Psoas muscle (tissue), 7 donors: ENCODE measurements at regions not wholly inside any gene's neighbourhood (a gene's known extent, or its start where the extent isn't known, plus 50 kb on each side); places are given as distances from the start of the nearest gene placed in this dataset.

ENCODE experiments used
- ATAC-seq, 4 donors: fragments of 200-7000 bp; cut with Tn5 transposase; one replicate each; pipeline ENCODE4 v1.9.1; 2020; ENCODE audit warnings: moderate library complexity in 3 of 4, mild to moderate bottlenecking in 2 of 4
- DNase-seq, 2 donors: peaks; one replicate each; pipeline ENCODE4 v3.0.0-alpha.2; 2020
- H3K27ac ChIP-seq: fragments of 200-600 bp; one replicate; pipeline ENCODE4 v1.8.0; 2022
- H3K27me3 ChIP-seq, 3 donors: fragments of 200-600 bp in 1 of 3; one replicate each; pipeline versions ENCODE4 v1.6.1 to v1.8.0; 2013 to 2022; ENCODE audit warnings: low read length in 2 of 3, mild to moderate bottlenecking in 2 of 3, moderate library complexity in 1 of 3; ENCODE audit not compliant: insufficient read depth in 3 of 3
- H3K36me3 ChIP-seq, 2 donors: fragments of 200-600 bp in 1 of 2; one replicate each; pipeline versions ENCODE4 v1.6.1 to v1.8.0; 2013 to 2022; ENCODE audit warnings: low read depth in 1 of 2, mild to moderate bottlenecking in 1 of 2, moderate library complexity in 1 of 2; ENCODE audit not compliant: insufficient read depth in 1 of 2
- H3K4me1 ChIP-seq: fragments of 200-600 bp; one replicate; pipeline ENCODE4 v1.8.0; 2022
- H3K4me3 ChIP-seq: fragments of 200-600 bp; one replicate; pipeline ENCODE4 v1.8.0; 2022; ENCODE audit warnings: mild to moderate bottlenecking
- H3K9me3 ChIP-seq: fragments of 200-600 bp; one replicate; pipeline ENCODE4 v1.8.0; 2022
- CTCF ChIP-seq: fragments of 200-600 bp; IDR thresholded peaks from one replicate; pipeline ENCODE4 v1.8.0; 2022; ENCODE audit warnings: antibody characterized with exemption
- whole genome bisulfite sequencing, 3 donors: extraction: QIAGEN DNeasy Blood & Tissue Kit; methylation state at CpG; one replicate each; pipeline versions ENCODE4 v1.1.6 to v1.1.7; 2013; 5-methylcytosine and 5-hydroxymethylcytosine counted together
- intact Hi-C, 2 donors: fragments of 100-400 bp; cut with DNase I; formaldehyde crosslinking; loops; one replicate each; pipeline versions ENCODE4 v1.11.0 to v1.14.2; 2022
- donor health status: healthy with polysubstance abuse.
- donor health status: DM: no; HTN: no; CAD: no; lungs with moderate emphysema.
- donor health status: Bipolar disorder and iron deficiency.
- donor health status: healthy.
- donor health status: DM: yes; HTN: yes; CAD: no.
- donor health status: DM: no; HTN: no; CAD: no.
- donor health status: DM: yes; HTN: yes; CAD: no.

- no peaks in the 10 kb centered on the region for H3K9me3 ChIP-seq
- H3K4me1 ChIP-seq: peaks cover 10% of the 10 kb centered on the region
- ATAC-seq (peak; percentile 69 to 95 (median 92)), DNase-seq (peak; percentile 58 to 78)
- WGBS, 3 donors: 20 to 28% (median 22%) methylated on average over 15 of the region's 15 CpGs
- no peak for TF ChIP-seq CTCF
- no peak overlapping the region for H3K4me3 ChIP-seq
- no peaks in the 10 kb centered on the region for H3K36me3 ChIP-seq
- intact Hi-C loops: no loop called here
- peaks cover 0 to 14% (median 6%) of the 10 kb centered on the region in 3 donors for H3K27me3 ChIP-seq
- H3K27ac ChIP-seq: no peak overlapping the region
Measured at GRCh38 chr5:73274881-73275663, 102.1 kb downstream of the TMEM174 start.

DNA sequence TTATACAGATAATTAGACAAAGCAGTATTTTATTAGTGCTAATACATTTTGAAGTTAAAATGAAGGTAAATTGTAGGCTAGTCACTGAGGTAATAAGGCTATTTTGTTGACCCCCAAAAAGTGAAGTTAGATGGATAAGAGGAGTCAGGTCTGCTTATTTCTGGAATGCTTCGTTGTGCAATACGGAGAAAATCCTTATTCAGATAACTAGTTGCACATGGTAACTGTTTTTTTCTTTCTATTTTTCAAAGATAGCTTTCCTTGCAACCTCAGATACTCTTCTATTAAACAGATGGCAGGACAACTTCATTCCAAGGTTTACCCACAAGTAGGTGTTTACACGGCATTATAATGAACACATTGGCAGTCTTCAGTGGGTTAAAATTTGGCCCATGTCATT, 101.1 kb downstream of the TMEM174 start:
- DNase-seq: no peak
- intact Hi-C loops: no loop called here
- Histone ChIP-seq H3K4me3 (no peak overlapping the region), H3K27me3 (peaks cover 0 to 23% (median 6%) of the 10 kb centered on the region in 3 donors), H3K9me3 (no peaks in the 10 kb centered on the region), H3K4me1 (peaks cover 10% of the 10 kb centered on the region), H3K36me3 (no peaks in the 10 kb centered on the region), H3K27ac (no peak overlapping the region)
- ATAC-seq: no peak
- no peak for TF ChIP-seq CTCF
- 88 to 95% (median 90%) methylated on average over 3 of the region's 3 CpGs for WGBS, 3 donors

GRCh38 chr5:73273379-73274050, 100.5 kb downstream of the TMEM174 start:
- H3K4me3 ChIP-seq: no peak overlapping the region

DNA sequence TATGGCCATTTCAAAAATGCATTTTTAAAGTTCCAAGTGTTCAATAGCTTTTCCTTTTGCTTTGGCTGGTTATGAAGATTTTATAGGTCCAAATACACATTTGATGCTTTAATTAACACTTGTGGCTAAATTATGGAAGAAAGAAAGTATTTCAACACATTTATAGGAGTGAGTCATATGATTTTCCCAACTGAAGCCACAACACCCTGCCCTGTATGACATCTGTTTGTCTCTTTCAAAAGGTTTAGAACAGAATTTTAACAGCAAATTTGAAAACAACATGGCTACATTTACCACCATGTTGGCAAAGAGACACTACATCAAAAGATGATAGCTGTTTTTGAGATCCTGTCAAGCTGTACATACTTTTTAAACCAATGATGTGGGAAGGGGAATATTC, 99.4 kb downstream of the TMEM174 start:
- Histone ChIP-seq H3K27ac (no peak overlapping the region), H3K36me3 (no peaks in the 10 kb centered on the region), H3K9me3 (no peaks in the 10 kb centered on the region), H3K27me3 (peaks cover 0 to 27% (median 4%) of the 10 kb centered on the region in 3 donors), H3K4me1 (peaks cover 10% of the 10 kb centered on the region), H3K4me3 (no peak overlapping the region)
- TF ChIP-seq CTCF: no peak
- ATAC-seq: no peak
- DNase-seq: no peak
- intact Hi-C loops: no loop called here

More at GRCh38 chr5:73273379-73274050, 100.5 kb downstream of the TMEM174 start:
- Histone ChIP-seq H3K27ac (no peak overlapping the region), H3K36me3 (no peaks in the 10 kb centered on the region), H3K9me3 (no peaks in the 10 kb centered on the region), H3K4me1 (peaks cover 10% of the 10 kb centered on the region), H3K27me3 (peaks cover 0 to 27% (median 6%) of the 10 kb centered on the region in 3 donors)
- 38 to 57% (median 47%) methylated on average over 6 of the region's 6 CpGs for WGBS, 3 donors
- DNase-seq (no peak), ATAC-seq (peak in 1 of 4 donors; percentile 38)
- intact Hi-C loops: no loop called here
- no peak for TF ChIP-seq CTCF
